AG04449 (cell line): ENCODE measurements at regions not wholly inside any gene's neighbourhood (a gene's known extent, or its start where the extent isn't known, plus 50 kb on each side); places are given as distances from the start of the nearest gene placed in this dataset.

Source experiments
- CTCF ChIA-PET: fragments of 350-600 bp; formaldehyde crosslinking; extraction: SDS; loops from one replicate; lab custom pipeline; 2021; ENCODE audit warnings: antibody characterized with exemption; lab: Yijun Ruan, JAX
- POLR2A ChIA-PET: fragments of 400-600, 350-600 bp; formaldehyde crosslinking; extraction: SDS; loops from one replicate; lab custom pipeline; 2020; ENCODE audit warnings: antibody characterized with exemption, inconsistent platforms; lab: Yijun Ruan, JAX
- DNase-seq: peaks from one replicate; pipeline ENCODE4 v3.0.0-alpha.2; 2010; ENCODE audit warnings: low read depth, low spot score
- H3K4me3 ChIP-seq: 2 replicates; pipeline ENCODE4 v1.5.1; 2011; ENCODE audit warnings: low read depth, mild to moderate bottlenecking, control low read depth, low read length
- CTCF ChIP-seq: IDR thresholded peaks from one replicate; pipeline ENCODE4 v1.5.1; 2011; ENCODE audit warnings: mild to moderate bottlenecking, moderate library complexity, low read length, control low read depth, inconsistent platforms; ENCODE audit not compliant: insufficient read depth; ENCODE audit errors: missing control alignments

GRCh38 chr4:12651876-12652275, 832.3 kb downstream of the RAB28 start:
- POLR2A ChIA-PET = no interaction called here
- CTCF ChIA-PET = no interaction called here
- no peak for DNase-seq
- no peak for TF ChIP-seq CTCF
- H3K4me3 ChIP-seq = no peak overlapping the region

GRCh38 chr4:12645732-12646131, 838.4 kb downstream of the RAB28 start:
- no peak for TF ChIP-seq CTCF
- DNase-seq = no peak
- H3K4me3 ChIP-seq = no peak overlapping the region
- POLR2A ChIA-PET = no interaction called here
- CTCF ChIA-PET = interaction anchor here (1.7 kb wide), 1 partner anchor 13 kb away, joined by 5 read pairs; no protein-coding TSS in a partner anchor

GRCh38 chr4:12644261-12644660, 839.9 kb downstream of the RAB28 start:
- no peak for TF ChIP-seq CTCF
- ChIA-PET POLR2A (no interaction called here), CTCF (interaction anchor here (1.8 kb wide), 1 partner anchor 10 kb away, joined by 6 read pairs; no protein-coding TSS in a partner anchor)
- H3K4me3 ChIP-seq = no peak overlapping the region
- DNase-seq = no peak

GRCh38 chr4:12636191-12636590, 847.9 kb downstream of the RAB28 start:
- no peak for TF ChIP-seq CTCF
- CTCF ChIA-PET = no interaction called here
- POLR2A ChIA-PET = no interaction called here
- H3K4me3 ChIP-seq = no peak overlapping the region
- DNase-seq = no peak

GRCh38 chr4:12635629-12636028, 848.5 kb downstream of the RAB28 start:
- TF ChIP-seq CTCF = no peak
- ChIA-PET POLR2A (no interaction called here), CTCF (no interaction called here)
- no peak for DNase-seq
- no peak overlapping the region for H3K4me3 ChIP-seq

GRCh38 chr4:12633053-12633651, 851.0 kb downstream of the RAB28 start:
- TF ChIP-seq CTCF = peak; percentile 76
- ChIA-PET POLR2A (no interaction called here), CTCF (interaction anchor here (0.9 to 1.6 kb wide), 5 partner anchors 10 to 18 kb away, joined by 3 to 6 read pairs (median 5); no protein-coding TSS in a partner anchor)
- no peak overlapping the region for H3K4me3 ChIP-seq
- no peak for DNase-seq
